ENCODE measurements at regions not wholly inside any gene's neighbourhood (a gene's known extent, or its start where the extent isn't known, plus 50 kb on each side); places are given as distances from the start of the nearest gene placed in this dataset.
"Not testable (repeated sequence)": the region's sequence is repeated elsewhere in the genome, so short reads cannot be mapped to it uniquely, and the experiment has no call there.

DNA sequence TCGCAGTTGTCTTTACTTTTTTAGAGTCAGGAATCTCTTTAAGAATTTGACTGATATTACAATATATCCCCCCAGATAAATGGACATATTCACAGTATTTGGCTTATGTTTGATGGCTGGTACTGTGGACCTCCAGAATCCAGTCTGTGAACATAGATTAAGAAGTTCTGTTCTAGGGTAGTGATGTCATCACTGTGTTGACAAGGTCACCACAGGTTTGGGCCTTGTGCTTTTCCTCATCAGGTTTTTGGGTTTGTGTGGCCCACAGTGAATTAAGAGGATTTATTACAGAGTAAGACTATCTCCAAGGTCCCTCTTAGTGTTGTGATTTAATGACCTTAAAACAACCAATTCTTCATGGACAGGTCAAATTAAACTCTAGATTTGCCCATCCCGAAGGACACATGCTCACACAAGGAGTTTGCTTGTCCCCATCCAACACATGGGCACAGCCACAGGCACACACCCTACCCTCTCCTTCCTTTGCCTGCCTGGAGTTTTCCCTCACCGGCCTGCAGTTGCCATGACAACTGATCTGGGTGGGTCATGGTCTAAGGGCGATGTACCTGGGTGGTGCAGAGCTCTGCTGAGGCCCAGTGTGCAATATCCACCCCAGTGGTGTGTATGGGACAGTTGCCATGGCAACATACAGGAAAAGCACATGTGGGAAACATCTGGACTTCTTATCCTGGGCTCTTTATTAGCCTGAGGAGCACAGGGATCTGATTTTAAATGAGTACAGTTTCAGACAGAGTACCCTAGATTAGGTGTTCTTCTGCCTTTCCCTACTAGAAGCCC lies 98.6 kb downstream of the NAV1 start:
- no peak for DNase-seq (ENCODE audit: low read depth, low spot score)

DNA sequence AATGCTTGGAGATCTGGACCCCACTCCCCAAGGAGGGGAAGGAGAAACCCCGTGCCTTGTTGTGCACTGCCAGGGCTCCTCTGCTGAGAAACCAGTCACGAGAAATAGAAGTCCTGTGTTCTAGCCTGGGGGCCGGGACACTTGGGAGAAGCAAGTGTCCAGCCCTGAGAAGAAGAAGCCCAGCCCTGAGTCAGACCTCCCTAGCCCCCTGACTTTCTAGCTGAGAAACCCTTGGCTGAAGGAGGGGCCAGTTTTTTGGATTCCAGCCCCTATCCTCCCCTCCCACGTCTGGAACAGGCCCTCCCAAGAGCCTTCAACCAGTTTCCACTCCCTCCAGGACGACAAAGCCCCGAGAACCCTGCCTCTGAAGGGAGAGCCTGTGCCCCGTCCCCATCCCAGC lies 100.5 kb downstream of the NAV1 start:
- no peak for DNase-seq (ENCODE audit: low read depth, low spot score)

DNA sequence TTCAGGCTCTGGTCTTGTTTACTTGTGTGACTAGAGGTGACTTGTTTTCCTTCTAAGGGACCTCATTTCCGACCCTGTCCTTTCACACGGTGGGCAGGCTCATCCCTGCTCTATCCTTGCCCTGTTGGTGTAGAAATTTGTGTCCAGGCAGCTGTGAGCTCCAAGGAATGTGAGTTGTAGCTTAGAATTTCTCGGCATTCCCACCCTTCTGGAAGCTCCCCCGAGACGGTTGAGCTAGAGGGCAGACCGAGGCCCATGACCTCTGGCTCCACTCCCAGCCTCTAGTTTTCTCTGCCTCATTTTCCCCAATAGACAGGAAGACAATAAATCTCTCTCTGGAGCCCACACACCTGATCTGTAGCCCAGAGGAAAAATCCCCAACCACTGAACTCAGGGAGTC lies 100.9 kb downstream of the NAV1 start:
- DNase-seq (ENCODE audit: low read depth, low spot score), result no peak

DNA sequence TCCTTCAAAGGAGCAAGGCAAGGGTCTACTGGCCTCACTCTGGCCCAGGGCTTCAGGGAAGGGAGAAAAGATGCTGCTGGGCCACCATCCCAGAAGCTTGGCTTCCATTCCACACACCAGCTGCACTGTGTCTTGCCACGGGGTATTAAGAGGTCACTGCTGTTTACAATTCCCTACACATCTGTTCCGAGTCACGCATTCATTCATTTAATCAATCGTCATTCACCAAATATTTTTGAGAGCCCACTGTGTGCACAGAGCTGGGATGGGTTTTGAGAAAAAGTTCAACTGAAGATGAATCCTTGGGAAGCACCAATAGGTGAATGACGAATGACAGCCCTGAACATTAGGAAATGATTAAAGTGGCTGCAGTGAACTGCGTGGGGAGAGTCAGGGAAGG lies 101.7 kb downstream of the NAV1 start:
- no peak for DNase-seq (ENCODE audit: low read depth, low spot score)

DNA sequence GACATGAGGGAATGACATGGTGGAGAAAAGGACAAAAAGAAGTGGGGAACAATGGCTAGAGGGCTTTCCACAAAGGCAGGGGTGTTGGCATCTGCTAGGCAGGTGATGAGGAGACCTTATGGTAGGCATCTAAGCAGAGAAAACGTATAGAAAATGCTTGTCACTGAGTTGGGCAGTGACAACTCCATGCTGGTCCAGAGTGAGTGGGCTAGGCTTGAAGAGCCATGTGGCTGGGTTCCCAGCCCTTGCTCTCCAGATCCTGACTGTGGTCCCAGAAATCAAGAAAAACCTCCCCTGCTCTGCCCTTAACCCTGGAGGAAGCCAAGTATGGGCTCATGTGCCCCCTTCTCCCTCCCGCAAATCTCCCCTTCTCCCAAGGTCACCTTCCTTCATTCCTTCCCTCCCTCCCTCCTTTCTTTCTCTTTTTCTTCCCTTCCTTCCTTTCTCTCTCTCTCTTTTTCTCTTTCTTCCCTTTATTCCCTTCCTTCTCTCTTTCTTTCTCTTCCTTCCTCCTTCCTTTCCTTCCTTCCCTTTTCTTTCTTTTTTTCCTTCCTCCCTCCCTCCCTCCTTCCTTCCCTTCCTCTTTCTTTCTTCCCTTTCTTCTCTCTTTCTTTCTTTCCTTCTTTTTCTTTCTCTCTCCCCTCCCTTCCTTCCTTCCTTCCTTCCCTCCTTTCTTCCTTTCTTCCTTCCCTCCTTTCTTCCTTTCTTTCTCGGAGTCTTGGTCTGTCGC lies 102.8 kb downstream of the NAV1 start:
- no peak for DNase-seq (ENCODE audit: low read depth, low spot score)

DNA sequence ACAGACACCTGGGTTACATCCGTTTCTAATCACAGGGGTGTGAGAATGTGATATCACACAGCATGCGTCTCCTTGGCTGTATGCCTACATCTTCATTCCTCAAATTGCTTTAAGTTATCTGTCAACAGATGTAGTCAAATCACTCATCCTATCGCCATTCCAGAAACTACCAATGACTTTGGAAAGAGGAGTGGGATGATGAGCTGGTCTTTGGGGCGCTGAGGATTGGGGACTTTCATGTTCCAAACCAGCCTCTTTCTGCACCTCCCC lies 104.8 kb downstream of the NAV1 start:
- DNase-seq (ENCODE audit: low read depth, low spot score), result no peak

DNA sequence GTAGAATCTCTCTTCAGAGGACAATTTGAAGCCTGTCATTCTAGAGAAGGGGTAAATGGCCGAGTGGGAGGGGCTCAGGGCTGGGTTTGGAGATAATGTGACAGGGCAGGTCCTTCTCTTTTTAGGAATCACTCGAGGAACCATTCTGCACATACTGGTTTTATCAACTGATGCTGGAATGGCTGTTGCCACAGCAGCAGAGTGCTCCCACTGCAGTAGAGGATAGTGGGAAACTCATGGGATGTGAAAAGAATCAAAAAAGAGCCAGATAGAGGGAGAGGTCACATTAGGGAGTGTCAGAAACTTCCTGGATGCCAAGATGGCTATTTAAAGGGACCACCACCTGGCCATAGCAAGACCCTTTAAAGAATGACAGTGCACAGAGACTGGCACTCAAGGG lies 105.3 kb downstream of the NAV1 start:
- no peak for DNase-seq (ENCODE audit: low read depth, low spot score)

DNA sequence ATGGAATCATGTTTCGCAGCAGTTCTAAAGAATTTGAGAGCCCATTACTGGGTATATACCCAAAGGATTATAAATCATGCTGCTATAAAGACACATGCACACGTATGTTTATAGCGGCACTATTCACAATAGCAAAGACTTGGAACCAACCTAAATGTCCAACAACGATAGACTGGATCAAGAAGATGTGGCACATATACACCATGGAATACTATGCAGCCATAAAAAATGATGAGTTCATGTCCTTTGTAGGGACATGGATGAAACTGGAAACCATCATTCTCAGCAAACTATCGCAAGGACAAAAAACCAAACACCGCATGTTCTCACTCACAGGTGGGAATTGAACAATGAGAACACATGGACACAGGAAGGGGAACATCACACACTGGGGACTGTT lies 106.1 kb downstream of the NAV1 start:
- DNase-seq (ENCODE audit: low read depth, low spot score), result not testable (repeated sequence)

DNA sequence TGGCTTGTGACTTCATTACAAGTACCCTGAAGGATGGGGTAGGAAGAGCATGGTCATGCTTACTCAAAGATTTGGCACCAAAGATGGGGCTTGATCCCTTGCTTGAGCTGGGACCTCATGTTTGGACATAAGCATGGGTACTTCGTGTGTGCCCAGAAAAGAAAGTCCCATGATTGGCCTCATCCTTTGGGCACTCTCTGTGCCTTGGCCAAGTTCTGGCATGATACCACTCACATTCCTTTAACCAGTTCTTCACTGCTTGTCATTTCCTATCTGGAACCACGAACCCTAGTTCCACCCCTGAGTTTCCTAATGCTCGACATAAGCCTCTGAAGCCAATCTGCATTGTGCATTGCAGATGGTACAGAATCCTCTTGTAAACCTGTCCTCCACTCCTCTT lies 107.0 kb downstream of the NAV1 start:
- DNase-seq (ENCODE audit: low read depth, low spot score), result no peak

DNA sequence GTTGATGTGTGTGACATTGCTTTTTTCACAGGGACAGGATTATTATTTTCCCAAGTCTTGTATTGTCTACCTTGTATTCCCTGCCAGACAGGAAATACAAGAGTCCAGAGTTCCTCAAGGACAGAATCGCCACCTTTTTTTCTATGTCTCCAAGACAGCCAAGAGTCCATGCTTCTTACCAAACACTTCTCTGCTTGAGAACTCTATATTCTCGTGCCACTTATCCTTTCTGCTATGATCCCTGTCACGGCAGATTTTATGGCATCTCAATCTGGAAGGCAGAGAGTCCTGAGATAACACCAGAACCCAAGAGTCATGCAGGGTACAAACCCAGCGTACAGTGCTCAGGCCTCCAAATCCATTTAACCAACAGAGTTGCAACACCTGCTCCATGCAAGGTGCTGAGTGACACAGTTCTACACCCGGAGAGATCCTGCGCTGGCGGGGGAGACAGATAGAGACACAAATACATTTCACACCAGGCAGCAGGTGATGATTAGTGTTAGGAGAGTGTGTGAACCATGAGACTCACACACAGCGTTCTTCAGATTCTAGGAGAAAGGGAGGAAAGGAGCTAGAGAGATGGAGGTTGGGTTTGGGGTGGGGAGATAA lies 107.6 kb downstream of the NAV1 start:
- DNase-seq (ENCODE audit: low read depth, low spot score), result no peak

DNA sequence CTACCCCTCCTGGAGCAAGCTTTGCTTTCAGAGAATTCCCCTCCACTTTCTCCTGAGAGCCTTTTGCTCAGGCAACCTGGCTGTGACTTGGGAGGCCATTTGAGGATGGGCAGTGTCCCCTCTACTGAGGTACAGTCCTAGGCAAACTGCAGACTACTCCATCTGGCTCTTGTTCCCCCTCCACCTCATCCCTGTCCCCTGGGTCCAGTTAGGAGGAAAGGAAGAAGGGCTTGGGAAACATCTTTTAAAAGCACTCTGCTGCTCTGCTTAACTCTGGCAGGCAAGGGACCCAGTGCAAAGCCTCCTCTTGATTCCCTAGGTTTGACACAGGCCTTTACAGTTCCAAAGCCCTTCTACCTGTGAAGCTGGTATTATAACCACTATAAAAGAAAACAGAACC lies 108.2 kb downstream of the NAV1 start:
- DNase-seq (ENCODE audit: low read depth, low spot score), result no peak

DNA sequence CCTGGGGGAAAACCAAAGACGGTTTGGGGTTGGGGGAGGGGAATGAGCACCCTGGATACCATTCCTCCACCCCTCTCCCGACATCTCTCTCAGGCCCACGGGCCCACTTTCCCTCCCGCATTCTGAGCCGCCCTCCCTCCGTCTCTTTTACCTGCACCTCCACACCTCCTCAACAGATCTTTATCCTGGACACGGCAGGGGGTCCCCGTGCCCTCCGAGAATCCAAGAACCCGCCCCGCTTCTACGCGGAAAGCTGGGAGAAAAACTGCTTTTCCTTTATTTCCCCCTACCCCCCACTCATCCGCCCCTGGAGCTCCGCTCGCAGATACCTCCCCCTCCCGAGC lies 108.8 kb downstream of the NAV1 start:
- no peak for DNase-seq (ENCODE audit: low read depth, low spot score)

DNA sequence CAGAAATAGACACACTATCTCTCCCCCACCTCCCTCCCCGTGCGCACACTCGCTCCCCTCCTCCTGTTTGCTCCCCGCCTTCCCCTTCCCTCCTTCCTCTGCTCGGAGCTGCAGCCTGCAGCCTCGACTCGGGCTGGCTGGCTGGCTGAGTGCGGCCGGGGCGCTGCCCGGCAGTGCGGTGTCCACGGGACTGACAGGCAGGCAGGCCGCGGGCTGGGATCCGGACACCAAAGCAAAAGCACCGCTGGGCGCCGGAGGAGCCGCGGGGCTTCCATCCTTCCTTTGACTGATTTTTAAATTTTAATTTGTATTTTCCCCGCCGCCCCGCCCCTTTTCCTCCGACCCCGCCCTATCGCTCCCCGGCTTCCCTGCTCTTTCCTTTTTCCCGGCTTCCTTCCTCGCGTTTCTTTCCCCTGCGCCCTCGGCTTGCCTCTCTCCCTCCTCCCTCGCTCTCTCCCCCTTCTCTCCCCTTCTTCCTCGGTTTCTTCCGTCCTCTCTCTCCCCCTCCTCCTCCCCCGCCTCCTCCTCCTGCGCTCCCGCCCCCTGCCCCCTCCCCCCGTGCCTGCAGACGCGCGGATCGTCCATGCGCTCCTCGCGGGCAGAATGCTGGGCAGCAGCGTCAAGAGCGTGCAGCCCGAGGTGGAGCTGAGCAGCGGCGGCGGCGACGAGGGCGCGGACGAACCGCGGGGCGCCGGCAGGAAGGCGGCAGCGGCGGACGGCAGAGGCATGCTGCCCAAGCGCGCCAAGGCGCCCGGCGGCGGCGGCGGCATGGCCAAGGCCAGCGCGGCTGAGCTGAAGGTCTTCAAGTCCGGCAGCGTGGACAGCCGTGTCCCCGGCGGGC lies 109.4 kb downstream of the NAV1 start:
- DNase-seq (ENCODE audit: low read depth, low spot score), result no peak

DNA sequence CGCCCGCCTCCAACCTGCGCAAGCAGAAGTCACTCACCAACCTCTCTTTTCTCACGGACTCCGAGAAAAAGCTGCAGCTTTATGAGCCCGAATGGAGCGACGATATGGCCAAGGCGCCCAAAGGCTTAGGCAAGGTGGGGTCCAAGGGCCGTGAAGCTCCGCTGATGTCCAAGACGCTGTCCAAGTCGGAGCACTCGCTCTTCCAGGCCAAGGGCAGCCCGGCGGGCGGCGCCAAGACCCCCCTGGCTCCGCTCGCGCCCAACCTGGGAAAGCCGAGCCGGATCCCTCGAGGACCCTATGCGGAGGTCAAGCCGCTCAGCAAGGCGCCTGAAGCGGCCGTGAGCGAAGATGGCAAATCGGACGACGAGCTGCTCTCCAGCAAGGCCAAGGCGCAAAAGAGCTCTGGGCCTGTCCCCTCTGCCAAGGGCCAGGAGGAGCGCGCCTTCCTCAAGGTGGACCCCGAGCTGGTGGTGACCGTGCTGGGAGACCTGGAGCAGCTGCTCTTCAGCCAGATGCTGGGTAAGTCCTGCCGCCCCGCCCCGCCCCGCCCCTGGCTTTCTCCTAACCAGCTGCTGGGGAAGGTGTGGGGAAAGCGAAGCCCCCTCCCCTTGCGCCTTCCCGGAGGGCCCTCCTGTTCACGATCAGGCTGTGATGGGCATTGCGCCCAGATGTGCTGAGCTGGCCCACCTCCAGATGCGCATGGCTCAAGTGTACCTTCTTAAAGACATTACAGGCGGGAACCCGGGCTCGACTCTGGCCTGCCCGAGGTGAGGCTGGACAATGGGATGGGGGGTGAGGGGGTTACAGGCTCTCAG lies 110.2 kb downstream of the NAV1 start:
- no peak for DNase-seq (ENCODE audit: low read depth, low spot score)

DNA sequence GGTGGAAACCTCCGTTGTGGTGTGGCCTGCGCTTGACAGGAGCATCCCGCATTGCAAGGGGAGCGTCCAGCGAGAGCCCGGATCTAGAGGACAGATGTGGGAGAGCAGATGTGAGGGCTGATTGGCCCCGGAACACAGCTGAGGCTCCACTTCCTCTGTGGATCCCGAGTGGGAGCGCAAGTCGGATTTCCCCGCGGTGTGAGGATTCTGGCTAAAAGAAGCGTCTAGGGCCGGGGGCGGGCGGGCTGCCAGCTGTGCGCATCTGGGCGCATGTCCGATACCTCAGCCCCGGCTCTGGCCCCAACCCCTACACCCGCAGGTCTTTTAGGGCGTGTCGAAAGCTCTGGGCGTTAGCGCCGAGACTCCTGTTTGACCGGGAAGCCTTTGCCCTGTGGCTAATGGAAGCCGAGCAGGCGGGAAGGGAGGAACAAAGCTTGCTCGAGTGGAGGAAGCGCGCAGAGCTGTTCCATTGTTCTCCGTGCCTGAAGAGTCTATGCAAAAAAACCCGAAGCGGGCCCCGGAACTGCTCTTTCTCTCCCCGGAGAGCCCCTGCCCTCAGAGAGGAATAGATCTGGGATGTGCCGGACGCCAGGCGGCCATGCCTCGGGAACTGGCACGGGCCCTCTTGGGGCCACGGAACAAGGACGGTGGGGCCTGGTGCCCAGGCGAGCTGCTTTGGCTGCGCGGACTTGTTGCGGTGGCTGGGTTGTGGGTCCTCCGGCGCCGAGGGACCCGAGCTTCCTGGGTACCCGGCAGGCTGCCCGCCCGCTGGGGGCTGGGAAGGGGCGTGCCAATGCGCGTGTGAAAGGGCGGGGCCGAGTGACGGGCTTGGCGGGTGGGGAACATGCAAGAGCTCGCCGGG lies 111.1 kb downstream of the NAV1 start:
- DNase-seq (ENCODE audit: low read depth, low spot score), result no peak

DNA sequence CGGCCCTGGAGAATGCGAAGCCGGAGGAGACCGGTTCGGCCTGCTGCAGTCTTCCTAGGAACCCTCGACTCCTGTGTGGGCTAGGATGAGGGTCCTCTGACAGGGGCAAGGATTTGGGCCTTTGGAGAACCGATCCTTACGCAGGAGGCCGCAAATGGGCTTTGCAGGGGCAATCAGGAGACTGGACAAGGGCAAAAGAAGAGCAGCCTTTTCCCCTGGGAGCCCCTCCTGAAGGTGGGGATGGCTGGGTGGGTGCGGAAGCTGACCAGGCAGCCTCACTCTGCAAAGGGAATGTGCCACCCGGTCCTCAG lies 111.7 kb downstream of the NAV1 start:
- DNase-seq (ENCODE audit: low read depth, low spot score), result no peak

DNA sequence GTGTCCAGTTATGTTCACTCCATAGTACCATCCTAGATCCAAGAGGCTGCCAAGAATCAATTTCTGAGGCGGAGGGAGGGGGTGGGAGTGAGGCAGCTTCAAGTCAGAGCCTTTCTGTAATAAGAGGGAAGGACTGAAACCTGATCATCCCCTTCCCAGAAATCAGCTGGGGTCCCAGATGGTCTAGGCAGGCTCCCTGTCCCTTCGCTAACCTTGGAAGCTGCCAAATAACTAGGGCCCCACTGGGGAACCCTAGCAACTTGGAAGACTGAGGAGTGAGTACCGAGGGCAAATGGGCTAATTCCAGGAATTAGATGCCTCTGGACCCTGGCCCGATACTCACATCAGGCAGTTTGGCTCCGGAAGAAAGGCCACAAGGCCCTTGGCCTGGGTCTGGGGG lies 113.3 kb downstream of the NAV1 start:
- DNase-seq (ENCODE audit: low read depth, low spot score), result no peak

DNA sequence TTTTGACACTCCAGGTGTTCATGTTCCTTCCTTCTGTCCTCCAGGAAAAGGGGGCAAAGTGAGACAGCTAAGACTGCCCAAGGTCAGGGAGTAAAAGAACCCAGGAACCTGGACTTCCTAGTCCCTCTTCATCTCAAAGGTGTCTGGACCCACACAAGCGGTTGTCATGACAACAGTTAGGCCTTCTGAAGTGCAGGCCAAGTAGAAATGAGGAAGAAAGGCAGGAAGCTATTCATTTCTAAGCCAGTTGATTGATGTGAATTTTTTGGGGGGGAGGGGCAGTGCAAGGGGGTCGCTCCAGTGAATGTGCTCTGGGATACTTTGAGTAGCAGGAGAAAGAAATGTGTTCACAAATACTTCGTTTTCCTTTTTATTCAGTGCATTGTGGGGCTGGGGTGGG lies 114.3 kb downstream of the NAV1 start:
- no peak for DNase-seq (ENCODE audit: low read depth, low spot score)

DNA sequence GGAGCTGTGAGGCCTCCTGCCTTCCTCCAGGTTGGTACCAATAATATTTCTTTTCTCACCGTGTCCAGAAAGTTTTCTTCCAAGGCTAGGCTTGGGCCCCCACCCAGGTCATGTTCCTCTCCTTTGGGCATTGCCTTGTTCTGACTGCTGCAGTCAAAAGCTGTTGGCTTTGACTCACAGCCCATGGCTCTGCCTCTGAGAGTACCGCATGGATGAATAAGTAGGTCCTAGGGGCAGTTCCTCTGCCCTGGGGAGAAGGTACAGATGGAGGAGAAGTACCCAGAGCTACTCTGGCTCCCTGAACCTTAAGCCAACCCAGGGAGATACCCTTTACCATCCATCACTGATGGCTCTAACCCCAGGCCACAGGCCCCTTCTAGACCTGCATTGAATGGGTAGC lies 115.0 kb downstream of the NAV1 start:
- no peak for DNase-seq (ENCODE audit: low read depth, low spot score)

DNA sequence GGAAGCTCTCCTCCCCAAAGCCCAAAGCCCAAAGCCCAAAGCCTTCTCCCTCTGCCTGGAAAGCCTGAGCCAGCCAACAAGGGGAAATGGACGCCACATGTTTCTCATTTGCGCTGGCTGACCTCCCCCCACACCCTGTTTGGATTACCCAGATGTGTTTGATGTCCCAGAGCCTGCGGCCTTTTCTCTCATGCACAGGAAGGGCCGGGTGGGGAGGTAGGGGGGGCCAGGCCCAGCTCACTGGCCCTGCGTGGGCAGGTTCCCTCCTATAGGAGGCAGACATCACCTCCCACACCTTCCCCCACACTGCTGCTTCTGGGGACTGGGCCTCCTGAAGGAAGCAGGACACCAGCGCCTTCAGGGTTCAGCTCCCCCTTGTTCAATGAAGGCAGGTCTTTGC lies 116.3 kb downstream of the NAV1 start:
- no peak for DNase-seq (ENCODE audit: low read depth, low spot score)

DNA sequence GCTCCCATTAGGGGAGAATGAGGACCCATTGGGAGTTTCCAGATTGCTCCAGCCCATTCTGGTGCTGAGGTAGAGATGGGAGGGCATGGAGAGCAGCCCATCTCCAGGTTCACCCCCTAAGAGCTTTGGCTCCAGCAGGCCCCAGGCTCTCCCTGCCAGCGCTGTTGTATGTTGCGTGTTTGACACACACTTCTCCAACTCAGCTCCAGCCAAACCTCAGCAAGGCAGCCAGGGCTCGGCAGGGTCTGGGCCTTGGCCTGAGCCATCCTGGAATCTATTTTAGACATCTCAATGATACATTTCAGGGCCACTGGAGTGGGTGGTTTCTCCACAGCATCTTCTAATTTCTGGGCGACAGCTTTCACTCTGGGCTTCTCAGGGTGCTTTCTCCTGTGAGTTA lies 117.0 kb downstream of the NAV1 start:
- no peak for DNase-seq (ENCODE audit: low read depth, low spot score)
